Smooth muscle cell (in vitro differentiated cells): ENCODE measurements at regions not wholly inside any gene's neighbourhood (a gene's known extent, or its start where the extent isn't known, plus 50 kb on each side); places are given as distances from the start of the nearest gene placed in this dataset.

Experiments used
- DNase-seq: peaks from one replicate; lab custom pipeline; 2025; ENCODE audit not compliant: unreplicated experiment; lab: John Stamatoyannopoulos, UW
- H2AFZ ChIP-seq: fragments of 200-600 bp; sonication (generic); 2 replicates; pipeline ENCODE4 v1.6.0; 2016; ENCODE audit warnings: antibody characterized with exemption, low read depth, mild to moderate bottlenecking
- H3F3A ChIP-seq: fragments of 200-600 bp; sonication (generic); 2 replicates; pipeline ENCODE4 v1.6.0; 2017; ENCODE audit warnings: antibody characterized with exemption, low read depth
- H3K27ac ChIP-seq: fragments of 200-600 bp; sonication (generic); 2 replicates; pipeline ENCODE4 v1.5.1; 2016; ENCODE audit warnings: low read depth, mild to moderate bottlenecking
- H3K27me3 ChIP-seq: fragments of 200-600 bp; sonication (generic); 2 replicates; pipeline ENCODE4 v1.6.1; 2016; ENCODE audit warnings: low read depth, mild to moderate bottlenecking
- H3K36me3 ChIP-seq: fragments of 200-600 bp; sonication (generic); 2 replicates; pipeline ENCODE4 v1.5.1; 2016; ENCODE audit warnings: low read depth
- H3K4me1 ChIP-seq: fragments of 200-600 bp; sonication (generic); 2 replicates; pipeline ENCODE4 v1.5.1; 2016; ENCODE audit warnings: low read depth
- H3K4me2 ChIP-seq: fragments of 200-600 bp; sonication (generic); 2 replicates; pipeline ENCODE4 v1.6.0; 2016; ENCODE audit warnings: mild to moderate bottlenecking
- H3K4me3 ChIP-seq: fragments of 200-600 bp; sonication (generic); 2 replicates; pipeline ENCODE4 v1.5.1; 2016; ENCODE audit warnings: mild to moderate bottlenecking
- H3K79me2 ChIP-seq: fragments of 200-600 bp; sonication (generic); 2 replicates; pipeline ENCODE4 v1.6.0; 2016; ENCODE audit warnings: low read depth, mild to moderate bottlenecking
- H3K9ac ChIP-seq: fragments of 200-600 bp; sonication (generic); 2 replicates; pipeline ENCODE4 v1.6.0; 2016; ENCODE audit warnings: low read depth
- H3K9me3 ChIP-seq: fragments of 200-600 bp; sonication (generic); replicated peaks from 2 replicates; pipeline ENCODE4 v1.5.1; 2016; ENCODE audit warnings: low read depth
- H4K20me1 ChIP-seq: fragments of 200-600 bp; sonication (generic); 2 replicates; pipeline ENCODE4 v1.6.0; 2016; ENCODE audit warnings: low read depth
- CTCF ChIP-seq: fragments of 200-600 bp; sonication (generic); IDR thresholded peaks from 2 replicates; pipeline ENCODE4 v1.5.1; 2017; ENCODE audit warnings: borderline replicate concordance, mild to moderate bottlenecking, antibody characterized with exemption; ENCODE audit not compliant: insufficient read depth, poor library complexity, severe bottlenecking
- WGBS: methylation state at CpG from one replicate; pipeline ENCODE4 v1.1.7; 2016; ENCODE audit warnings: low lambda C conversion rate; 5-methylcytosine and 5-hydroxymethylcytosine counted together

GRCh38 chr14:27938392-27938791 lies 828.2 kb upstream of the FOXG1 start:
- 57% methylated on average over 1 of the region's 1 CpG for WGBS
- no peak overlapping the region for H2AFZ ChIP-seq
- H3K27ac ChIP-seq, result no peak overlapping the region
- H3K4me2 ChIP-seq, result no peak overlapping the region
- TF ChIP-seq CTCF, result no peak
- H3K4me3 ChIP-seq, result no peak overlapping the region
- no peaks in the 10 kb centered on the region for H4K20me1 ChIP-seq
- no peak overlapping the region for H3K9ac ChIP-seq
- no peaks in the 10 kb centered on the region for H3K36me3 ChIP-seq
- H3K27me3 ChIP-seq, result no peaks in the 10 kb centered on the region
- no peaks in the 10 kb centered on the region for H3K79me2 ChIP-seq
- H3K4me1 ChIP-seq, result no peaks in the 10 kb centered on the region
- DNase-seq, result no peak
- no peaks in the 10 kb centered on the region for H3K9me3 ChIP-seq
- H3F3A ChIP-seq, result no peaks in the 10 kb centered on the region

- no peak for TF ChIP-seq CTCF
Measured at GRCh38 chr14:27945512-27945911, 821.1 kb upstream of the FOXG1 start.

DNA sequence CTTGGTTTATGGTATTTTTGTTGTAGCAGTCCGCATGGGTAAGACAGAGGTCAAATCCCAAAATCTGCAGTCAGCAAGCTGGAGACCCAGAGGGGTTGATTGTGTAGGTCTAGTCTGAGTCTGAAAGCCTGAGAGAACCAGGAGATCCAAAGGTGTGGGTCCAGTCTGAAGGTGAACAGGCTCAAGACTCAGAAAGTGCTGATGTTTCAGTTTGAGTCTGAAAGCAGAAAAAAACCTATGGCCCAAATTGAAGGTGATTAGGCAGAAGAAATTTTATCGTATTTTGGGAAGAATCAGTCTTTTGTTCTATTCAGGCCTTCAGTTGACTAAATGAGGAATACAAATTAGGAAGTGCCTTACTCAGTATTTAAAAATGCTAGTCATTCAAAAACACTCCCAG lies 807.8 kb upstream of the FOXG1 start:
- no peak for TF ChIP-seq CTCF
- Histone ChIP-seq H3K9ac (no peak overlapping the region), H3K4me1 (no peaks in the 10 kb centered on the region), H3K79me2 (no peaks in the 10 kb centered on the region), H4K20me1 (no peaks in the 10 kb centered on the region), H3K27me3 (no peaks in the 10 kb centered on the region), H3K4me3 (no peak overlapping the region), H3K36me3 (no peaks in the 10 kb centered on the region), H3K27ac (no peak overlapping the region), H2AFZ (no peak overlapping the region), H3F3A (no peaks in the 10 kb centered on the region), H3K4me2 (no peak overlapping the region), H3K9me3 (no peaks in the 10 kb centered on the region)
- 88% methylated on average over 2 of the region's 2 CpGs for WGBS
- no peak for DNase-seq

More at GRCh38 chr14:27945512-27945911, 821.1 kb upstream of the FOXG1 start:
- H3K4me1 ChIP-seq, result no peaks in the 10 kb centered on the region
- no peak overlapping the region for H3K4me2 ChIP-seq
- no peak for DNase-seq
- no peak overlapping the region for H3K9ac ChIP-seq
- WGBS, result 91% methylated on average over 4 of the region's 4 CpGs
- no peaks in the 10 kb centered on the region for H3K79me2 ChIP-seq
- no peaks in the 10 kb centered on the region for H3K27me3 ChIP-seq
- no peaks in the 10 kb centered on the region for H3K9me3 ChIP-seq
- H4K20me1 ChIP-seq, result no peaks in the 10 kb centered on the region
- no peak overlapping the region for H2AFZ ChIP-seq
- no peak overlapping the region for H3K27ac ChIP-seq
- H3K36me3 ChIP-seq, result no peaks in the 10 kb centered on the region
- H3K4me3 ChIP-seq, result no peak overlapping the region
- no peaks in the 10 kb centered on the region for H3F3A ChIP-seq

DNA sequence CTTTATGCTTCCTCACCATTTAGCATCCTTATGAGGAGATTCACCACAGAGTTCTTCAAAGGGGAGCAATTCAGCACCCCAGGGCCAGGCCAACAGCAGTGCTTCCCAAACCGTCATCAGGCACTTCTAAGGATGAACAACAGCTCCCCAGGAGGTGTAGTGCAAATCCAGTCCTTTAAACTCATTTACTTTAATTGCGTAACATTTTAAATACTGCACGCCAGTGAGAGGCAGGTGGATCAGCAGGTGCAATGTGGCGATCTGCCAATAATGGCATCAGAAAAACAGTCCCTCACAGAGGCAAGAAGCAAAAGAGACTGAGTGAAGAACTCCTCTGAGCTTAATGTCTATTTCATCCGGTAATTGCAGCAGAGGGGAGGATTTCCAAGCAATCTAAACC lies 770.9 kb upstream of the FOXG1 start:
- WGBS, result 88% methylated on average over 5 of the region's 5 CpGs
- Histone ChIP-seq H3K4me3 (no peak overlapping the region), H3K9ac (no peak overlapping the region), H3K4me1 (peaks cover 21% of the 10 kb centered on the region), H3K79me2 (no peaks in the 10 kb centered on the region), H3K27me3 (no peaks in the 10 kb centered on the region), H3F3A (no peaks in the 10 kb centered on the region), H3K36me3 (no peaks in the 10 kb centered on the region), H3K4me2 (no peak overlapping the region), H2AFZ (no peak overlapping the region), H3K27ac (no peak overlapping the region), H3K9me3 (no peaks in the 10 kb centered on the region), H4K20me1 (no peaks in the 10 kb centered on the region)
- no peak for DNase-seq
- TF ChIP-seq CTCF, result no peak
